Hepatocyte (in vitro differentiated cells): ENCODE measurements at regions not wholly inside any gene's neighbourhood (a gene's known extent, or its start where the extent isn't known, plus 50 kb on each side); places are given as distances from the start of the nearest gene placed in this dataset.

Experiments used
- CTCF ChIP-seq: fragments of 200-600 bp; sonication (generic); IDR thresholded peaks from 2 replicates; pipeline ENCODE4 v1.5.1; 2016; ENCODE audit warnings: antibody characterized with exemption, mild to moderate bottlenecking; ENCODE audit not compliant: poor library complexity
- EZH2 ChIP-seq: fragments of 200-600 bp; sonication (generic); IDR thresholded peaks from 2 replicates; pipeline ENCODE4 v1.6.1; 2016; ENCODE audit warnings: antibody characterized with exemption, mild to moderate bottlenecking, borderline replicate concordance
- EZH2phosphoT487 ChIP-seq: fragments of 200-600 bp; sonication (generic); IDR thresholded peaks from one replicate; pipeline ENCODE4 v1.6.1; 2018; ENCODE audit warnings: antibody characterized with exemption, mild to moderate bottlenecking, low read depth, moderate library complexity; ENCODE audit not compliant: unreplicated experiment, severe bottlenecking

GRCh38 chr9:7284117-7284516, 515.5 kb downstream of the DMAC1 start:
- TF ChIP-seq EZH2 = no peak
- no peak for TF ChIP-seq CTCF
- TF ChIP-seq EZH2phosphoT487 = no peak
